Osteoblast (primary cell): ENCODE measurements at regions not wholly inside any gene's neighbourhood (a gene's known extent, or its start where the extent isn't known, plus 50 kb on each side); places are given as distances from the start of the nearest gene placed in this dataset.

ENCODE experiments used
- DNase-seq: peaks from one replicate; pipeline ENCODE4 v3.0.0; 2011; ENCODE audit warnings: low spot score, mixed read lengths; ENCODE audit not compliant: insufficient read length; ENCODE audit errors: missing footprints
- H2AFZ ChIP-seq: 2 replicates; pipeline ENCODE4 v1.6.0; 2011; ENCODE audit warnings: mild to moderate bottlenecking, low read length
- H3K27ac ChIP-seq: 2 replicates; pipeline ENCODE4 v1.5.1; 2011; ENCODE audit warnings: mild to moderate bottlenecking, low read depth, low read length, moderate library complexity
- H3K27me3 ChIP-seq: 2 replicates; pipeline ENCODE4 v1.6.0; 2012; ENCODE audit warnings: mild to moderate bottlenecking, control low read depth, inconsistent platforms, low read length, moderate library complexity; ENCODE audit not compliant: insufficient read depth
- H3K36me3 ChIP-seq: 2 replicates; pipeline ENCODE4 v1.5.1; 2011; ENCODE audit warnings: mild to moderate bottlenecking, low read length, control low read depth, moderate library complexity; ENCODE audit not compliant: insufficient read depth
- H3K4me1 ChIP-seq: 2 replicates; pipeline ENCODE4 v1.5.1; 2011; ENCODE audit warnings: mild to moderate bottlenecking, low read length, control low read depth, moderate library complexity; ENCODE audit not compliant: insufficient read depth
- H3K4me2 ChIP-seq: 2 replicates; pipeline ENCODE4 v1.6.0; 2011; ENCODE audit warnings: mild to moderate bottlenecking, low read length; ENCODE audit not compliant: insufficient read depth
- H3K4me3 ChIP-seq: fragments of 200-600 bp; sonication (generic); 3 replicates; pipeline ENCODE4 v1.5.1; 2012; ENCODE audit warnings: mild to moderate bottlenecking, low read length, inconsistent platforms; ENCODE audit not compliant: insufficient read depth
- H3K79me2 ChIP-seq: 2 replicates; pipeline ENCODE4 v1.6.0; 2012; ENCODE audit warnings: mild to moderate bottlenecking, low read length, control low read depth, inconsistent platforms; ENCODE audit not compliant: insufficient read depth
- H3K9me3 ChIP-seq: 2 replicates; pipeline ENCODE4 v1.5.1; 2011; ENCODE audit warnings: low read depth, low read length, control low read depth
- H4K20me1 ChIP-seq: 2 replicates; pipeline ENCODE4 v1.6.0; 2012; ENCODE audit warnings: mild to moderate bottlenecking, low read length, control low read depth; ENCODE audit not compliant: insufficient read depth
- TF ChIP-seq, protein P1 (sequence below): IDR thresholded peaks from 2 replicates; pipeline ENCODE4 v1.5.1; 2011; ENCODE audit warnings: mild to moderate bottlenecking, low read depth, low read length, moderate library complexity; ENCODE audit errors: extremely low read depth

DNA sequence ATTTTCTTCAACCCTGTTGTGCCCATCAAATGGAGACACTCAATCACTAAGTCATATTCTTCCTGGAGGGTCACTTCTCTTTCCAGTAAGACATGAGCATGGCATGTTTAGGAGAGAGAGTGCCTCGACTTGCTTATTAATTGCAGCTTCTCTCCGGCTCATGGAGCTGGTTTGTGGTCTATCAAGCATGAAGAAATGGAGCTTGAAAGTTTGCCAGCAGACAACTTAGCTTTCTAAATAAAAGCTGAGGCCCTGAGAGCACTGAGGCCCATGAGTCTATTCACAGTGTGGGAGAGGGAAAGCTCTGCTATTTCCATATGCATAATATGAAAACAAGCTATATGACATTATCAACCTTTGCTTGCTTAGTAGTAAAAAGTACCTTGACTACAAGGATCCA lies 378.5 kb downstream of the FGF9 start:
- Histone ChIP-seq H3K9me3 (peaks cover 3% of the 10 kb centered on the region), H3K36me3 (no peaks in the 10 kb centered on the region), H3K27me3 (no peaks in the 10 kb centered on the region), H3K79me2 (no peaks in the 10 kb centered on the region), H3K4me1 (no peaks in the 10 kb centered on the region), H3K27ac (no peak overlapping the region), H3K4me3 (no peak overlapping the region), H4K20me1 (no peaks in the 10 kb centered on the region), H2AFZ (no peak overlapping the region), H3K4me2 (no peak overlapping the region)
- TF ChIP-seq, protein P1, sequence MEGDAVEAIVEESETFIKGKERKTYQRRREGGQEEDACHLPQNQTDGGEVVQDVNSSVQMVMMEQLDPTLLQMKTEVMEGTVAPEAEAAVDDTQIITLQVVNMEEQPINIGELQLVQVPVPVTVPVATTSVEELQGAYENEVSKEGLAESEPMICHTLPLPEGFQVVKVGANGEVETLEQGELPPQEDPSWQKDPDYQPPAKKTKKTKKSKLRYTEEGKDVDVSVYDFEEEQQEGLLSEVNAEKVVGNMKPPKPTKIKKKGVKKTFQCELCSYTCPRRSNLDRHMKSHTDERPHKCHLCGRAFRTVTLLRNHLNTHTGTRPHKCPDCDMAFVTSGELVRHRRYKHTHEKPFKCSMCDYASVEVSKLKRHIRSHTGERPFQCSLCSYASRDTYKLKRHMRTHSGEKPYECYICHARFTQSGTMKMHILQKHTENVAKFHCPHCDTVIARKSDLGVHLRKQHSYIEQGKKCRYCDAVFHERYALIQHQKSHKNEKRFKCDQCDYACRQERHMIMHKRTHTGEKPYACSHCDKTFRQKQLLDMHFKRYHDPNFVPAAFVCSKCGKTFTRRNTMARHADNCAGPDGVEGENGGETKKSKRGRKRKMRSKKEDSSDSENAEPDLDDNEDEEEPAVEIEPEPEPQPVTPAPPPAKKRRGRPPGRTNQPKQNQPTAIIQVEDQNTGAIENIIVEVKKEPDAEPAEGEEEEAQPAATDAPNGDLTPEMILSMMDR = no peak
- DNase-seq = no peak

- TF ChIP-seq, protein P1 = no peak
- peak; percentile 35 for DNase-seq
Observed at GRCh38 chr13:22050951-22051563, 380.2 kb downstream of the FGF9 start.

DNA sequence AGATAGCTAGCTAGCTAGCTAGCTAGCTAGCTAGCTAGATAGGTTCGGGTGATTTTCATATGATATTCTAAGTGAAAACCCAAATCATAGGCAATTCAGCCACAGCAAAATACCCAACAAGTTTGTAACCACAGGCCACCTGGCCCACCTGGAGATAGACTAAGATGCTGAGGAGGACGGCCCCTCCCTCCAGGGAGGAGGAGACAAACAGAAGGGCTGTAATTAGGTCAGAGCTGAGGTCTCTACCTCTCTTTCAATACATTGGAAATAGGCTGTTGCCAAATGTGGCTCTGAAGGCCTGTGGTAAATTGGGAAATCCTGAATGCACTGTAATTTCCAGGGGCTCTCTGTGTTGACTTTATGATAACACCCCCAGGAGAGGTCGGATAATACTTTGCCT lies 382.2 kb downstream of the FGF9 start:
- TF ChIP-seq, protein P1 = no peak

More at GRCh38 chr13:22050951-22051563, 380.2 kb downstream of the FGF9 start:
- Histone ChIP-seq H3K4me1 (no peaks in the 10 kb centered on the region), H3K4me3 (no peak overlapping the region), H3K79me2 (no peaks in the 10 kb centered on the region), H3K27me3 (no peaks in the 10 kb centered on the region), H4K20me1 (no peaks in the 10 kb centered on the region), H3K9me3 (peaks cover 3% of the 10 kb centered on the region), H2AFZ (no peak overlapping the region), H3K36me3 (no peaks in the 10 kb centered on the region), H3K27ac (no peak overlapping the region), H3K4me2 (no peak overlapping the region)

GRCh38 chr13:22055259-22055658 lies 384.4 kb downstream of the FGF9 start:
- H4K20me1 ChIP-seq = no peaks in the 10 kb centered on the region
- no peaks in the 10 kb centered on the region for H3K79me2 ChIP-seq
- H3K4me2 ChIP-seq = no peak overlapping the region
- H3K4me1 ChIP-seq = no peaks in the 10 kb centered on the region
- no peaks in the 10 kb centered on the region for H3K36me3 ChIP-seq
- H3K9me3 ChIP-seq = peaks cover 3% of the 10 kb centered on the region
- H2AFZ ChIP-seq = no peak overlapping the region
- H3K27ac ChIP-seq = no peak overlapping the region
- no peaks in the 10 kb centered on the region for H3K27me3 ChIP-seq
- no peak for DNase-seq
- H3K4me3 ChIP-seq = no peak overlapping the region
- TF ChIP-seq, protein P1 = no peak

More for the DNA sequence above, 382.2 kb downstream of the FGF9 start:
- Histone ChIP-seq H4K20me1 (no peaks in the 10 kb centered on the region), H3K27ac (no peak overlapping the region), H3K36me3 (no peaks in the 10 kb centered on the region), H3K4me3 (no peak overlapping the region), H3K9me3 (peaks cover 3% of the 10 kb centered on the region), H3K79me2 (no peaks in the 10 kb centered on the region), H3K4me2 (no peak overlapping the region), H2AFZ (no peak overlapping the region), H3K27me3 (no peaks in the 10 kb centered on the region), H3K4me1 (no peaks in the 10 kb centered on the region)
- no peak for DNase-seq
